Activated CD8-positive, alpha-beta T cell treated with anti-CD3 and anti-CD28 coated beads, Interleukin-2, amount 10 ng/mL, durations not matched to agents 7 days and 5 days (primary cell): ENCODE measurements at regions not wholly inside any gene's neighbourhood (a gene's known extent, or its start where the extent isn't known, plus 50 kb on each side); places are given as distances from the start of the nearest gene placed in this dataset.
A peak's percentile ranks its signal among the peaks of the same experiment; 100 is the strongest.

Experiments
- ATAC-seq: fragments of 150-1000 bp; cut with Tn5 transposase; one replicate; pipeline ENCODE4 v1.10.0; 2021; ENCODE audit warnings: moderate library complexity
- CTCF ChIA-PET: fragments of 350-600 bp; sonication (Branson Sonifier 250); formaldehyde crosslinking; loops from one replicate; lab custom pipeline; 2021; ENCODE audit warnings: antibody characterized with exemption; lab: Charles Lee
- POLR2A ChIA-PET: fragments of 350-600 bp; sonication (Branson Sonifier 250); formaldehyde crosslinking; loops from one replicate; lab custom pipeline; 2021; ENCODE audit warnings: antibody characterized with exemption; lab: Charles Lee
- DNase-seq: peaks from one replicate; pipeline ENCODE4 v3.0.0-alpha.2; 2020
- H3K27ac Mint-ChIP-seq: one replicate; pipeline ENCODE4 v1.8.0; 2021; ENCODE audit warnings: mild to moderate bottlenecking, mixed read lengths
- H3K27me3 Mint-ChIP-seq: one replicate; pipeline ENCODE4 v1.8.0; 2021; ENCODE audit warnings: low read depth, mixed read lengths
- H3K36me3 Mint-ChIP-seq: one replicate; pipeline ENCODE4 v1.8.0; 2021; ENCODE audit warnings: low read depth, mixed read lengths
- H3K4me1 Mint-ChIP-seq: one replicate; pipeline ENCODE4 v1.8.0; 2021; ENCODE audit warnings: low read depth, mixed read lengths
- H3K4me3 Mint-ChIP-seq: one replicate; pipeline ENCODE4 v1.8.0; 2021; ENCODE audit warnings: mild to moderate bottlenecking, mixed read lengths
- H3K9me3 Mint-ChIP-seq: one replicate; pipeline ENCODE4 v1.8.0; 2022; ENCODE audit warnings: mixed read lengths; ENCODE audit not compliant: insufficient read depth

DNA sequence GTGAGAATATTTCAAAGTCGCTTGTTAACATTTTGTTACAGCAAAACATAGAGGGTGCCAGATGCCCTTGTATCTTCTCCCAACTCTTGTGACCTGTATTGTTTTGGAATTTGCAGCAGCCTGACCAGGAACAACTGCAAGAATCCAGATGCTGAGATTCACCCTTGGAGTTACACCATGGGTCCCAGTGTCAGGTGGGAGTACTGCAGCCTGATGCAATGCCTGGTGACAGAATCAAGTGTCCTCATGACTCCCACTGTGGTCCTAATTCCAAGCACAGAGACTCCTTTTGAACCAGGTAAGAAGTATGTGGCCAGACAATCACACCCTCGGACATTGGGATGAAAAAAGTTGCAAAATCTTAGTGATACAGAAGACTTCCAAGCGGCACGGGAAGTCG lies 79.6 kb upstream of the MAP3K4 start:
- CTCF ChIA-PET: no interaction called here

DNA sequence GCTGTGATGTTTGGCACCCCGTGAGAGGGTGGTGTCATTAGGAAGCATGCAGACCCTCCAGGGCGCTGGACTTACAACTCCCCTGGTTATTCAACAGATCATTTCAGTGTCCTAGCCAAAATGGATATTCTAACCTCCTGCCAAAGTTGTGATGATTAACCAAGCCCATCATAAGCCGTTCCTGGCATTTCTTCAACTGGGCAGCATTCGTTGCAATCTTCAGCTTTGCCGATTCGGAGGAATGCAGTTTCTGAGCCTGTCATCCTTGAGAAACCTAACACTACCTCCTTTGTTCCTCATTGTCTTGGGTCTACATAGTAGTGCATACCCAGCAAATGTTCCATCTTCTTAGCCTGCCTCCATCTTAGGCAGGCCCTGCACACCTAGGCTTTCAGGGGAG lies 79.2 kb upstream of the MAP3K4 start:
- Mint-ChIP-seq H3K27ac (no peak overlapping the region), H3K27me3 (no peaks in the 10 kb centered on the region)
- CTCF ChIA-PET: no interaction called here

More for the DNA sequence above, 79.6 kb upstream of the MAP3K4 start:
- POLR2A ChIA-PET: no interaction called here
- no peaks in the 10 kb centered on the region for H3K36me3 Mint-ChIP-seq
- H3K9me3 Mint-ChIP-seq: no peaks in the 10 kb centered on the region
- no peak overlapping the region for H3K27ac Mint-ChIP-seq
- no peak for DNase-seq
- no peaks in the 10 kb centered on the region for H3K27me3 Mint-ChIP-seq
- H3K4me1 Mint-ChIP-seq: no peaks in the 10 kb centered on the region
- ATAC-seq: no peak
- no peak overlapping the region for H3K4me3 Mint-ChIP-seq

DNA sequence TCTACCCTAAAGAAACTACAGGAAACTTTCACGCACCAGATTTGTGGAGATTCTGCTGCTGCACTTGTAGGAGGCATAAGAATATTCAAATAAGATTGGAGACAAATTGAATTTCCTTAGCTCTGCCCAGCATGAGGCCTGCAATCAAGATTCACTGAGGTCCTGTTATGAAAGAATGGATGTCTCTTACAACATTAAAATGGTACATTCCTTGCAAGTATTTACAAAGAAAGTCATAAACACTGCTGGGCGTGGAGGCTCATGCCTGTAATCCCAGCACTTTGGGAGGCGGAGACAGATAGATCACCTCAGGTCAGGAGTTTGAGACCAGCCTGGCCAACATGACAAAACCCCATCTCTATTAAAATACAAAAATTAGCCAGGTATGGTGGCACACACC lies 74.0 kb upstream of the MAP3K4 start:
- ChIA-PET CTCF (no interaction called here), POLR2A (no interaction called here)
- Mint-ChIP-seq H3K9me3 (no peaks in the 10 kb centered on the region), H3K27ac (no peak overlapping the region), H3K4me3 (no peak overlapping the region), H3K4me1 (no peaks in the 10 kb centered on the region), H3K27me3 (no peaks in the 10 kb centered on the region), H3K36me3 (no peaks in the 10 kb centered on the region)
- ATAC-seq (no peak), DNase-seq (no peak)

More for the DNA sequence above, 79.2 kb upstream of the MAP3K4 start:
- POLR2A ChIA-PET: no interaction called here
- Mint-ChIP-seq H3K9me3 (no peaks in the 10 kb centered on the region), H3K4me3 (no peak overlapping the region), H3K36me3 (no peaks in the 10 kb centered on the region), H3K4me1 (no peaks in the 10 kb centered on the region)
- ATAC-seq (no peak), DNase-seq (no peak)

DNA sequence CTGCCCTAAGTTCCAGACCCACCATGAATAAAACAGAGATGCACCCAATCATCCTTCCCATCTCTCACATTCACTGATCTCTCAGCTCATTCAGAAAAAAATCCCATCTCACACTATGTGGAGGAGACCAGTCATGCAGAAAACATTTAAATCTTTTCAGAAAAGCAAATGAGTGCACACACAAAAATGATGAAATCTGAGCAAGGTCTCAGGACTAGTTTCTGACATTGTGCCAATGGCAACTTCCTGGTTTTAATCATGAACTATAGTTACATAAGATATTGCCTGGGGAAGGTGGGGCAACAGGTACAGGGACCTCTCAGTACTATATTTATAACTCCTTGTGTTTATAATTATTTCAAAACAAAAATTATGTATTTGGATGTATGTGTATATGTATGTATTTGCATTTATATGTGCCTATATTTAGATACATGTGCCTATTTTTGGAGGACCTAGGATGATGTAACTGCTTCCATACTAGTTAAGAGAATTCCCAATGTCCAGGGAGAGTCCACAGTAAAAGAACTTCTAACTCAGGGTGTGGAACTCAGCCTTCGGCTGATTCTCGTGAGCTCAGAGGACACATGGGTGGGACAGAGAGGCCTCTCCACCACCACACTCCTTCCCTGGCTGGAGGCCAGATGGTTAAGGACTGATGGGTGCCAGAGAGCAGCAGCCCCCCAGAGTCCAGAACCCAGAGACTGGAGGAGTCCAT lies 71.7 kb upstream of the MAP3K4 start:
- Mint-ChIP-seq H3K4me1 (no peaks in the 10 kb centered on the region), H3K9me3 (no peaks in the 10 kb centered on the region), H3K36me3 (no peaks in the 10 kb centered on the region), H3K27me3 (no peaks in the 10 kb centered on the region), H3K27ac (no peak overlapping the region), H3K4me3 (no peak overlapping the region)
- DNase-seq (no peak), ATAC-seq (no peak)
- ChIA-PET CTCF (interaction anchor here (1.8 kb wide), 1 partner anchor 11 kb away, joined by 4 read pairs; no protein-coding TSS in a partner anchor), POLR2A (no interaction called here)

DNA sequence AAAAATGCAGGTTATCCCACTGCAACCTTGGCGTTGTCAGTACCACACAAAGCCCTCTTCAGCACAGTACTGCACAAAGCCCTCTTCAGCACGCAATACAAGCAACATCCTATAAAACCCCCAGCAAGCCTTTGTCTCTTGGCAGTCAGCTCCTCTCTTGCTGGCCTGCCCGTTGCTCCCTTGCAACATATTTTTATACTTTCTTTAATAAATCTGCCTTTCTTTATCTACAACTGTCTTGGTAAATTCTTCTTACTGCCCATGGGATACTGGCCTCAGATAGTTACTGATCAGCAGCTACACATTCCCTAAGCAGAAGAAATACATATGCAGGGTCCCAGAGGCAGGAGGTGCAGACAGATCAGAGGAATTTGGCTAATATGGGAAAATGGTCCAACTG lies 70.5 kb upstream of the MAP3K4 start:
- Mint-ChIP-seq H3K27me3 (no peaks in the 10 kb centered on the region), H3K4me3 (no peak overlapping the region), H3K4me1 (no peaks in the 10 kb centered on the region), H3K27ac (no peak overlapping the region), H3K9me3 (no peaks in the 10 kb centered on the region), H3K36me3 (no peaks in the 10 kb centered on the region)
- no peak for ATAC-seq
- DNase-seq: no peak
- ChIA-PET CTCF (interaction anchor here (1.5 to 1.8 kb wide), 2 partner anchors 9 to 452 kb away, joined by 3 to 4 read pairs; no protein-coding TSS in a partner anchor), POLR2A (no interaction called here)

DNA sequence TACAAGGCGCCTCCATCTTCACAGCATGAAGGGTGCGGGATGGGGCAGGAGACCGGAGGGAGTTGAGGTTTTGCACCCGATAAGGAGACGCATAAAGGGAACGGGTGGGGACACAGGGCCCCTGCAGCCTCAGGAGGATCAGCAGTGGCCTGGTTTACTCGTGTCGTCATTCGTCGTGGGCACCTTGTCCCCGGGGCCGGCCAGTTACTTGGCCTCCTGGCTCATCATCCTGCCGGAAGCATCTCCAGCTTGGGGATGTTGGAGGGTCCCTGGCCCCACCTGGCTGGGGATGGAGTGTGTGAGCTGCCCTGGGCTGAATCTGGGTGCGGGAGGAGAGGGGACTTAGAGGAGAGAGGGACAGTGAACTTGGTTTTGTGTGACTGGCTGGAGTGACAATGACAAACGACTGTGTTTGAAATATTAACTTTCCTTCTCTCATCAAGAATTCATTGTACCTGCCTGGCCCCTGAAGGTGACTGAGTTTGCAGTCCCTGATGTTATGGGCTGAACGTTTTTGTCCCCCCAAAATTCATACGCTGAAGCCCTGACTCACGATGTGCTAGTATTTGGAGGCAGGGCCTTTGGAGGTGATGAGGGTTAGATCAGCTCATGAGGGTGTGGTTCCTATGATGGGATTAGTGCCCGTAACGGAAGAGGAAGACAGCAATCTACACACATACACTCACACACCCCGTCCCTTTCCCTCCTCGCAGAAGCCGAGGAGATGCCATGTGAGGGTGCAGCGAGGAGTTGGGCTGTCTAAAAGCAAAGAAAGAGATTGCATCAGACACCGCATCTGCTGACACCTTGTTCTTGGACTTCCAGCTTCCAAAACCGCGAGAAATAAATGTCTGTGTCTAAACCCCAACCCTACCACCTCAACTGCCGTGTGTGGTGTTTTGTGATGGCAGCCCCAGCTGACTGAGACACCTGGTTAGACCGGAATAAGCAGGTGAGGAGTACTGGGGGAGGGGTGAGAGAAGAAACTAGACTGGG lies 65.0 kb upstream of the MAP3K4 start:
- H3K27ac Mint-ChIP-seq: no peak overlapping the region
- H3K4me1 Mint-ChIP-seq: no peaks in the 10 kb centered on the region
- peaks cover 17% of the 10 kb centered on the region for H3K27me3 Mint-ChIP-seq
- ChIA-PET CTCF (interaction anchor here (3.4 to 9.1 kb wide), 2 partner anchors 444 to 446 kb away, joined by 12 to 179 read pairs; no protein-coding TSS in a partner anchor), POLR2A (no interaction called here)
- DNase-seq: no peak
- ATAC-seq: no peak
- no peak overlapping the region for H3K4me3 Mint-ChIP-seq
- no peaks in the 10 kb centered on the region for H3K36me3 Mint-ChIP-seq
- H3K9me3 Mint-ChIP-seq: no peaks in the 10 kb centered on the region

DNA sequence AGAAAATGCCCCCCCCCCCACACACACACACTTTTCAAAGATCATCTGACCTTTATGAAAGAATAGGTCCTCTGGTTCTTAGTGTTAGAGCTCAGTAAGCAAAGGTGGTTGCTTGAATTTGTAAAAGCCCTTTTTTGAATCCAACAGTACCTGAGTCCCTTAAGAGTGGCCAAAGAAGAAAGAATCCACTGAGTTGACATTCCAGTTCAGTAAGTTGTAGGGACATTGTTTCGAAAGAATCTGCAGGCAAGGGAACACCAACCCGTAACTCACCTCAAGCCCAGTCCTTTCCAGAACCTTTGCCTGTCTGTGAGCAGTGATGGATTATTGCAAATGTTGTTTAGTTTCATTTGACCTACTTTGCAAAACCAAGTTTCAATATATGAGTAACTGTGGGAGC lies 64.2 kb upstream of the MAP3K4 start:
- Mint-ChIP-seq H3K4me1 (no peaks in the 10 kb centered on the region), H3K9me3 (no peaks in the 10 kb centered on the region), H3K4me3 (no peak overlapping the region), H3K36me3 (no peaks in the 10 kb centered on the region), H3K27me3 (peaks cover 20% of the 10 kb centered on the region), H3K27ac (no peak overlapping the region)
- DNase-seq (no peak), ATAC-seq (no peak)
- ChIA-PET CTCF (interaction anchor here (9.1 kb wide), 1 partner anchor 445 kb away, joined by 179 read pairs; no protein-coding TSS in a partner anchor), POLR2A (no interaction called here)

DNA sequence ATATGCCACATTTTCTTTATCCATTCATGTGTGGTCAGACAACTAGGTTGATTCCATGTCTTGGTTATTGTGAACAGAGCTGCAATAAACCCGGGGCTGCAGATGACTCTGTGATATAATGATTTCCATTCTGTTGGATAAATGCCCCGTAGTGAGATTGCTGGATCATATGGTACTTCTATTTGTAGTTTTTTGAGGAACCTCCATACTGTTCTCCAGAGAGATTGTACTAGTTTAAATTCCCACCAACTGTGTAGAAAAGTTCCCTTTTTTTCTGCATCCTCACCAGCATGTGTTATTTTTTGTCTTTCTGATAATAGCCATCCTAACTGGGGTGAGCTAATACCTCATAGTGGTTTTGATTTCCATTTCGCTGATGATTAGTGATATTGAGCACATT lies 62.2 kb upstream of the MAP3K4 start:
- POLR2A ChIA-PET: interaction anchor here (1.2 kb wide), 1 partner anchor 10 kb away, joined by 3 read pairs; no protein-coding TSS in a partner anchor
- H3K36me3 Mint-ChIP-seq: no peaks in the 10 kb centered on the region

DNA sequence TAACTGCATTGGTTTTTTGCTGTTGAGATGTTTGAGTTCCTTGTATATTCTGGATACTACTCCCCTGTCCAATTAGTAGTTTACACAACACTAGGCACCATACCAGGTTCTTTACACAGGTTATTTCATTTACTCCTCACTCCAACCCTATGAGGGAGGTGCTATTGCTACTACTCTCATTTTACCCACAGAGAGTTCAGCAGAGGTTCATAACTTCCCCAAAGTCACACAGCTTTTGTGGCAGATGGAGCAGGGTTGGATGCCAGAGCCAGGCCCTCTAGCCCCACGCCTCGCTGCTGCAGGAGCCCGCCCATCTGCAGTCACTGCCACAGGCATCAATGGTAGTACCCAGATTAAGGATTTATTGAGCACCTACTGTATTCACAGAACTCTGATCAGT lies 61.7 kb upstream of the MAP3K4 start:
- no peak overlapping the region for H3K4me3 Mint-ChIP-seq
- DNase-seq (no peak), ATAC-seq (no peak)
- H3K9me3 Mint-ChIP-seq: no peaks in the 10 kb centered on the region
- H3K36me3 Mint-ChIP-seq: no peaks in the 10 kb centered on the region
- H3K27me3 Mint-ChIP-seq: peaks cover 24% of the 10 kb centered on the region
- ChIA-PET POLR2A (no interaction called here), CTCF (interaction anchor here (0.5 to 9.1 kb wide), 8 partner anchors 9 to 443 kb away, joined by 3 to 179 read pairs (median 4); no protein-coding TSS in a partner anchor)
- no peaks in the 10 kb centered on the region for H3K4me1 Mint-ChIP-seq
- no peak overlapping the region for H3K27ac Mint-ChIP-seq

More for the DNA sequence above, 62.2 kb upstream of the MAP3K4 start:
- no peaks in the 10 kb centered on the region for H3K9me3 Mint-ChIP-seq
- DNase-seq: no peak
- no peak overlapping the region for H3K4me3 Mint-ChIP-seq
- ATAC-seq: no peak
- no peak overlapping the region for H3K27ac Mint-ChIP-seq
- peaks cover 24% of the 10 kb centered on the region for H3K27me3 Mint-ChIP-seq
- CTCF ChIA-PET: interaction anchor here (0.5 to 9.1 kb wide), 4 partner anchors 43 to 444 kb away, joined by 3 to 179 read pairs (median 3); no protein-coding TSS in a partner anchor
- no peaks in the 10 kb centered on the region for H3K4me1 Mint-ChIP-seq

DNA sequence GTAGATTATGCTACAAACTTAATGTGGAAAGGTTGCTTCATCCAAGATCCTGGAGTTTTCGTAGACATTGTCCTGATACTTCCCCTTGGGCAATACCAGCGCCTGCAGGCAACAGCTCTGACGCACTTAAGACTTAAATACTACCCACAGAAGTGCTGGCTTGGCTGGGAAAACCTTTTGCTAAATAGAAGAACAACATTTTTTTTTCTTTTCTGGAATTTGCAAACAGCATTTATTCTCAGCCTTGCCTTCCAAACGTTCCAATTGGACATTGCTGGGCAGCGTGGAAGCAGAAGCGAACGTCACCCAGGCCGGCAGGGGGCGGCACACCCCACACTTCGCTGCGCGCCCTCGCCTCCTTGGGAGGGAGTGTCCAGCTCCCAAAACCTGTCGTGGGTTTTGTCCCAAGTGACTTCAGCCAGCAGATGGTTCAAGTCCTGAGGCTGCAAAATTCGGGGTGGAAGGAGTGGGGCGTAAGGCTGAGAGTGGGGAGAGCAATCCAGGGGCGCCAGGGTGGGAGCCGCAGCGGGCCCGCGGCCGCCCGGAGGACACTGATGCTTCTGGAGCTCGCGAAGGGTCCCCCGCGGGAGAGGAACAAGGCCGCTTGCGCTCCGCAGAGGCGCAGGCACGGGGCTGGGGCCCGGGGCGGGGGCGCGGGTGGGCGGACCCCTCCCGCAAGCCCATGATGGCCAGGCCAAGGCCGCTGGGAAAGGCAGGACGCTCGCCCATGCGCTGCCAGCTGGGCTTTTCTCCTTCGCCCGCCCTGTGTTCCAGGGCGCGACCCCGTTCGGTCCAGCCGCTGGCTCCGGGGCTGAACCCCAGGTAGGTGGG lies 60.8 kb upstream of the MAP3K4 start:
- H3K9me3 Mint-ChIP-seq: no peaks in the 10 kb centered on the region
- H3K27me3 Mint-ChIP-seq: peaks cover 24% of the 10 kb centered on the region
- DNase-seq (peak; percentile 59), ATAC-seq (peak; percentile 86)
- H3K4me1 Mint-ChIP-seq: no peaks in the 10 kb centered on the region
- H3K27ac Mint-ChIP-seq: no peak overlapping the region
- POLR2A ChIA-PET: no interaction called here
- CTCF ChIA-PET: interaction anchor here (0.8 to 9.1 kb wide), 13 partner anchors 8 to 463 kb away, joined by 3 to 179 read pairs (median 3); partner anchors contain the start of gene AGPAT4
- no peaks in the 10 kb centered on the region for H3K36me3 Mint-ChIP-seq
- H3K4me3 Mint-ChIP-seq: no peak overlapping the region
